H1 (cell line): ENCODE measurements at regions not wholly inside any gene's neighbourhood (a gene's known extent, or its start where the extent isn't known, plus 50 kb on each side); places are given as distances from the start of the nearest gene placed in this dataset.

Experiments used
- GTF2F1 ChIP-seq: IDR thresholded peaks from 2 replicates; pipeline ENCODE4 v1.6.1; 2012; ENCODE audit warnings: low read depth, low read length, improper control_type of control experiment, borderline replicate concordance
- HDAC2 ChIP-seq, 2 experiments: fragments of 300-600 bp in 1 of 2; sonication (generic) in 1 of 2; IDR thresholded peaks; 2 replicates each; pipeline ENCODE4 v1.6.1; 2011 to 2012; ENCODE audit warnings: low read depth in 2 of 2, low read length in 2 of 2, mild to moderate bottlenecking in 2 of 2, moderate library complexity in 2 of 2, borderline replicate concordance in 1 of 2, inconsistent platforms in 1 of 2

DNA sequence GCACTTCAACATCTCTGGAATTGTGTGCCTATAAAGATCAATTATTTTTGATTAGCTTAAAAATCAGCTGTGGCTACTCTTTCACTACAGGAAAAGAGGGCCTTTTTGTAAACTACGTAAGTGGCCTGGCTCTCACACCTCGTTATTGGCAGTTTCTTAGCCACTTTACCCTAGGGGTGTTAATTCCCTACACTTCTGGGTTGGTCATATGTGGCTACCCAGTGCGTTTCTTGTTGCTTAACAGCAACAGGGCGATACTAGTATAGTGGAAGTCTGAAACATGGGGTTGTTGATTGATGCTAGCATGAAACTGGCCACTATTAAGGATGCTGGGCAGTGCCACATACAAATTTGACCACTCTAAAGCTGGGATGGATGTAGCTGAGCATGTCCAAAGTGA is 174.7 kb upstream of the CDH12 start (continued):
- TF ChIP-seq GTF2F1 (no peak), HDAC2 (IDR thresholded peaks at IDR 0.05; ENCODE audit: borderline replicate concordance in 1 of 2, low read depth in 2 of 2, low read length in 2 of 2) (no peak)
